Ovary (tissue), 7 donors: ENCODE measurements at regions not wholly inside any gene's neighbourhood (a gene's known extent, or its start where the extent isn't known, plus 50 kb on each side); places are given as distances from the start of the nearest gene placed in this dataset.

Source experiments
- DNase-seq, 5 donors: peaks; one replicate each; pipeline ENCODE4 v3.0.0-alpha.2; 2019 to 2020
- H3K27ac ChIP-seq, 2 donors: fragments of 200-600 bp; one replicate each; pipeline versions ENCODE4 v1.5.1 to v1.8.0; 2019 to 2022
- H3K27me3 ChIP-seq: fragments of 200-600 bp; one replicate; pipeline ENCODE4 v1.8.0; 2022
- H3K36me3 ChIP-seq: fragments of 200-600 bp; sonication (generic); one replicate; pipeline ENCODE4 v1.5.1; 2019
- H3K4me1 ChIP-seq: one replicate; pipeline ENCODE4 v1.8.1; 2013; ENCODE audit warnings: mild to moderate bottlenecking, moderate library complexity; ENCODE audit not compliant: insufficient read depth
- H3K4me3 ChIP-seq: fragments of 200-600 bp; sonication (generic); one replicate; pipeline ENCODE4 v1.5.1; 2017
- H3K9me3 ChIP-seq, 2 donors: fragments of 200-600 bp in 1 of 2; sonication (generic) in 1 of 2; one replicate each; pipeline versions ENCODE4 v1.5.1 to v1.8.1; 2013 to 2019; ENCODE audit warnings: mild to moderate bottlenecking in 1 of 2, moderate library complexity in 1 of 2
- EP300 ChIP-seq: sonication (generic); formaldehyde crosslinking; IDR thresholded peaks from one replicate; pipeline ENCODE4 v1.6.1; 2017; ENCODE audit warnings: antibody characterized with exemption
- POLR2A ChIP-seq: fragments of 450-650 bp; IDR thresholded peaks from one replicate; pipeline ENCODE4 v1.6.1; 2017; ENCODE audit warnings: antibody characterized with exemption, mild to moderate bottlenecking, moderate library complexity
- WGBS, 3 donors: extraction: QIAGEN DNeasy Blood & Tissue Kit in 1 of 3; methylation state at CpG; one replicate each; pipeline versions ENCODE4 v1.1.5 to v1.1.7; 2013 to 2017; 5-methylcytosine and 5-hydroxymethylcytosine counted together
- intact Hi-C, 4 donors: fragments of 100-400 bp; cut with DNase I; formaldehyde crosslinking; loops; one replicate each; pipeline versions ENCODE4 v1.11.0 to v1.15.1; 2022 to 2023
- TF ChIP-seq, protein P1 (sequence below), 3 donors: fragments of 450-650 bp in 2 of 3; fragments of 200-600 bp in 1 of 3; IDR thresholded peaks; one replicate each; pipeline versions ENCODE4 v1.5.1 to v1.8.0; 2016 to 2022; ENCODE audit warnings: antibody characterized with exemption in 3 of 3, mild to moderate bottlenecking in 1 of 3
- donor health status: DM: no; HTN: no; CAD: no; lungs with moderate emphysema.
- donor health status: DM: no; HTN: no; CAD: no.
- donor health status: Bipolar disorder and iron deficiency.
- donor health status: DM: no; HTN: no; CAD: no.
- donor health status: DM: yes; HTN: yes; CAD: no.

DNA sequence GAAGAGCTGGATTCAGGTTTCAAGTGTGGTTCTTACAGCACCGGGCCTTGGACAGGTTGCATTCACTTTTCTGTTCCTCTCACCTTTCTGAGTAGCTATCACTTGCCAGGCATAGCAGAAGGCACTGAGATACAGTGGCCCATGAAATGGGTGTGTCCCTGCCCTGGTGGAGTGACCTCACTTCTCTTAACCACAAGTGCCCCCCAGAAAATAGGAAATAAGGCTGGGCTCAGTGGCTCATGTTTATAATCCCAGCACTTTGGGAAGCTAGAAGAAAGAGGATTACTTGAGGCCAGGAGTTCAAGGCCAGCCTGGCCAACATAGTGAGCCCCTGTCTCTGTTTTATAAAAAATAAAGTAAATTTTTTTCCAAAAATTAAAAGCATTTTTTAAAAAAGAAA lies 101.7 kb upstream of the KIT start:
- no peak for DNase-seq
- Histone ChIP-seq H3K27me3 (no peaks in the 10 kb centered on the region), H3K4me1 (peaks cover 5% of the 10 kb centered on the region), H3K9me3 (no peaks in the 10 kb centered on the region), H3K36me3 (no peaks in the 10 kb centered on the region), H3K4me3 (no peak overlapping the region), H3K27ac (no peak overlapping the region)
- intact Hi-C loops = no loop called here
- TF ChIP-seq POLR2A (no peak), EP300 (no peak)
- TF ChIP-seq, protein P1, sequence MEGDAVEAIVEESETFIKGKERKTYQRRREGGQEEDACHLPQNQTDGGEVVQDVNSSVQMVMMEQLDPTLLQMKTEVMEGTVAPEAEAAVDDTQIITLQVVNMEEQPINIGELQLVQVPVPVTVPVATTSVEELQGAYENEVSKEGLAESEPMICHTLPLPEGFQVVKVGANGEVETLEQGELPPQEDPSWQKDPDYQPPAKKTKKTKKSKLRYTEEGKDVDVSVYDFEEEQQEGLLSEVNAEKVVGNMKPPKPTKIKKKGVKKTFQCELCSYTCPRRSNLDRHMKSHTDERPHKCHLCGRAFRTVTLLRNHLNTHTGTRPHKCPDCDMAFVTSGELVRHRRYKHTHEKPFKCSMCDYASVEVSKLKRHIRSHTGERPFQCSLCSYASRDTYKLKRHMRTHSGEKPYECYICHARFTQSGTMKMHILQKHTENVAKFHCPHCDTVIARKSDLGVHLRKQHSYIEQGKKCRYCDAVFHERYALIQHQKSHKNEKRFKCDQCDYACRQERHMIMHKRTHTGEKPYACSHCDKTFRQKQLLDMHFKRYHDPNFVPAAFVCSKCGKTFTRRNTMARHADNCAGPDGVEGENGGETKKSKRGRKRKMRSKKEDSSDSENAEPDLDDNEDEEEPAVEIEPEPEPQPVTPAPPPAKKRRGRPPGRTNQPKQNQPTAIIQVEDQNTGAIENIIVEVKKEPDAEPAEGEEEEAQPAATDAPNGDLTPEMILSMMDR (IDR thresholded peaks at IDR 0.05) = no peak
- WGBS, 3 donors = 88 to 98% (median 95%) methylated on average over 1 of the region's 1 CpG

DNA sequence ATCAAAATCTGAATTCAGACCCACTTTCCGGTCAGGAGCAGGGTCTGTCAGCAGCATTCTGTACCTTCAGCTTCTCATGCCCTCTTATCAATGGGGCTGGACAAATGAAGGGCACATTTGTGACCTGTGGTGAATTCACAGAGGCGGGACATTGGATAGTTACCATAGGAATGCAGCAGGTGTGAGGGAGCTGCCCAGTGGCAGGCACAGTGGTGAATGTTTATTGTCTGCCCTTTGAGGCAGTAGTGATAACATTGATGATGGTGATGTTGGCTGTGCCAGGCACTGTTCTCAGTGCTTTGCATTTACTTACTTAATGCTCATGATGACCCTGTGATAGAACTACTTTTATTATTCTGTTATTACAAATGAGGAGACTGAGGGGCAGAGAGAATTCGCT lies 101.2 kb upstream of the KIT start:
- no peak overlapping the region for H3K27ac ChIP-seq
- peaks cover 5% of the 10 kb centered on the region for H3K4me1 ChIP-seq
- H3K4me3 ChIP-seq = no peak overlapping the region
- WGBS, 3 donors = 87 to 92% (median 91%) methylated on average over 3 of the region's 3 CpGs
- no peaks in the 10 kb centered on the region for H3K27me3 ChIP-seq
- H3K9me3 ChIP-seq = no peaks in the 10 kb centered on the region
- H3K36me3 ChIP-seq = no peaks in the 10 kb centered on the region
- intact Hi-C loops = no loop called here
- no peak for DNase-seq
- TF ChIP-seq EP300 = no peak
- TF ChIP-seq, protein P1 (IDR thresholded peaks at IDR 0.05) = no peak
- no peak for TF ChIP-seq POLR2A

DNA sequence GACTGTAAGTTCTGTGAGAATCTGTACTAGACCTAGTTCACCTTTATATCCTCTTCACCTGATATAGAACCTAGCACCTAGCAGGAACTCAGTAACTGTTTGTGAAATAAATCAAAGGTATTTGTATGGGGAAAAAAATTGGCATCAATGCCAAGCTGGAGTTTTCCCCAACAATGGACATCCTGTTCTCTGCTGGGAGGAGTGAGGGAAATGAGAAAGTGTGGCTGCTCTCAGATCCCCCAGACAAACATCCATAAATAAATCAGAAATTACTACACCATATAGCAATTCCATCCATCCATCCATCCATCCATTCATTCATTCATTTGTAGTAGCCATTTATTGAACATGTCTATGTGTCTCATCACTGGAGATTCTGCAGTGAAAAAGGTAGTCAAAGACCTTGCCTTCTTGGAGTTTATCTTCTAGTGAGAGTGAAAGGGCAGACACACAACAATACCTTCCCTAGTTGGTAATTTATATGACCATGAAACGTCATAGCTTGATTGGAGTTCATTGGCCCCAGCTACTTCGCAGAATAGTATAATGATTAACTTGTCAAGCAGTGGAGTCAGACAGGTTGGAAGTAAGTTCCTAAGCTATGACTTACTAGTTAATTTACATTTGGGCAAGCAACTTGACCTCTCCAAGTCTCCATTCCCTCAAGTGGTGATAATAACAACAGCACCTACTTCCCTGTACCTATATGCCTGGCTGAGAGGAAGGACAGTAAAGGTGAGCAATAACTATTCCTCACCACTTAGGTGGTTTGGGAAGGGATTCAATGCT lies 98.7 kb upstream of the KIT start:
- H3K27ac ChIP-seq = no peak overlapping the region
- no peaks in the 10 kb centered on the region for H3K9me3 ChIP-seq
- H3K27me3 ChIP-seq = no peaks in the 10 kb centered on the region
- no peak overlapping the region for H3K4me3 ChIP-seq
- H3K36me3 ChIP-seq = no peaks in the 10 kb centered on the region
- TF ChIP-seq EP300 (no peak), POLR2A (no peak)
- TF ChIP-seq, protein P1 (IDR thresholded peaks at IDR 0.05) = no peak
- DNase-seq = no peak
- 85 to 92% (median 87%) methylated on average over 2 of the region's 2 CpGs for WGBS, 3 donors
- intact Hi-C loops = no loop called here
- H3K4me1 ChIP-seq = peaks cover 5% of the 10 kb centered on the region

DNA sequence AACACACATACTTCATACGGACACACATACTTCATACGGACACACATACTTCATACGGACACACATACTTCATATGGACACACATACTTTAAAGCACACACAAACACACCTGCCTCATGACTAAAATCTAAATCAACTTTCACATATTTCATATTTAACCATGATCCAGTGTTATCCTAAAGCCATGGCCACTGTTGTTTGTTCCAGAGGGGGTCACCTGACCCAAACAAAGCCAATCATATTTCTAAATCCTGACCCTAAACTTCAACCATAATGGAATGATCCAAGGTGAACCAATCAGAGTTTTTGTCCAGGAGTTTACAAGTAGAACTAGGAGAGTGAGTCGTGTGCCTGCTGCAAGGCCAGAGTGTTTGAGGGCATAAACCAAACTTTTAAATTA lies 97.2 kb upstream of the KIT start:
- no peak overlapping the region for H3K27ac ChIP-seq
- H3K4me1 ChIP-seq = no peaks in the 10 kb centered on the region
- 44 to 80% (median 78%) methylated on average over 4 of the region's 4 CpGs for WGBS, 3 donors
- TF ChIP-seq POLR2A = no peak
- TF ChIP-seq, protein P1 (IDR thresholded peaks at IDR 0.05) = no peak
- no peak for TF ChIP-seq EP300
- intact Hi-C loops = no loop called here
- H3K4me3 ChIP-seq = no peak overlapping the region
- no peaks in the 10 kb centered on the region for H3K9me3 ChIP-seq
- DNase-seq = no peak
- H3K27me3 ChIP-seq = no peaks in the 10 kb centered on the region
- no peaks in the 10 kb centered on the region for H3K36me3 ChIP-seq
